ENCODE measurements at regions not wholly inside any gene's neighbourhood (a gene's known extent, or its start where the extent isn't known, plus 50 kb on each side); places are given as distances from the start of the nearest gene placed in this dataset. TPM values are rescaled to one million over a fixed set of nuclear protein-coding genes. Genes with fewer than 3 reads are reported as not detected.

- Histone ChIP-seq H3K27me3 (ENCODE audit: control insufficient read depth, insufficient read depth, low read length) (no peaks in the 10 kb centered on the region), H3K4me3 (ENCODE audit: low read depth, low read length) (no peak overlapping the region), H3K36me3 (ENCODE audit: control insufficient read depth, insufficient read depth, low read length) (no peaks in the 10 kb centered on the region)
- no peak for TF ChIP-seq CTCF (IDR thresholded peaks at IDR 0.05; ENCODE audit: insufficient read depth, low read depth, low read length)
- DNase-seq (ENCODE audit: low read depth), result no peak
- CTCF ChIA-PET, result interaction anchor here (0.8 kb wide), 1 partner anchor 9 kb away, joined by 4 read pairs; no protein-coding TSS in a partner anchor
- POLR2A ChIA-PET, result no interaction called here
These were observed 58.5 kb upstream of the GPR12 start for GRCh38 chr13:26819046-26819445.

- no peak for DNase-seq (ENCODE audit: low read depth)
- no peak overlapping the region for H3K4me3 ChIP-seq (ENCODE audit: low read depth, low read length)
- H3K36me3 ChIP-seq (ENCODE audit: control insufficient read depth, insufficient read depth, low read length), result no peaks in the 10 kb centered on the region
- ChIA-PET CTCF (no interaction called here), POLR2A (no interaction called here)
- H3K27me3 ChIP-seq (ENCODE audit: control insufficient read depth, insufficient read depth, low read length), result no peaks in the 10 kb centered on the region
- no peak for TF ChIP-seq CTCF (IDR thresholded peaks at IDR 0.05; ENCODE audit: insufficient read depth, low read depth, low read length)
These were observed 56.3 kb upstream of the GPR12 start for GRCh38 chr13:26816881-26817280.

- no peak for TF ChIP-seq CTCF (IDR thresholded peaks at IDR 0.05; ENCODE audit: insufficient read depth, low read depth, low read length)
- Histone ChIP-seq H3K36me3 (ENCODE audit: control insufficient read depth, insufficient read depth, low read length) (no peaks in the 10 kb centered on the region), H3K27me3 (ENCODE audit: control insufficient read depth, insufficient read depth, low read length) (no peaks in the 10 kb centered on the region), H3K4me3 (ENCODE audit: low read depth, low read length) (no peak overlapping the region)
- ChIA-PET CTCF (no interaction called here), POLR2A (no interaction called here)
- no peak for DNase-seq (ENCODE audit: low read depth)
These were observed 53.4 kb upstream of the GPR12 start for GRCh38 chr13:26813980-26814348.

GRCh38 chr13:26813321-26813979 is 52.9 kb upstream of the GPR12 start:
- POLR2A ChIA-PET, result no interaction called here
- Histone ChIP-seq H3K4me3 (ENCODE audit: low read depth, low read length) (no peak overlapping the region), H3K36me3 (ENCODE audit: control insufficient read depth, insufficient read depth, low read length) (no peaks in the 10 kb centered on the region), H3K27me3 (ENCODE audit: control insufficient read depth, insufficient read depth, low read length) (no peaks in the 10 kb centered on the region)
- no peak for DNase-seq (ENCODE audit: low read depth)
- no peak for TF ChIP-seq CTCF (IDR thresholded peaks at IDR 0.05; ENCODE audit: insufficient read depth, low read depth, low read length)
- CTCF ChIA-PET, result no interaction called here

DNA sequence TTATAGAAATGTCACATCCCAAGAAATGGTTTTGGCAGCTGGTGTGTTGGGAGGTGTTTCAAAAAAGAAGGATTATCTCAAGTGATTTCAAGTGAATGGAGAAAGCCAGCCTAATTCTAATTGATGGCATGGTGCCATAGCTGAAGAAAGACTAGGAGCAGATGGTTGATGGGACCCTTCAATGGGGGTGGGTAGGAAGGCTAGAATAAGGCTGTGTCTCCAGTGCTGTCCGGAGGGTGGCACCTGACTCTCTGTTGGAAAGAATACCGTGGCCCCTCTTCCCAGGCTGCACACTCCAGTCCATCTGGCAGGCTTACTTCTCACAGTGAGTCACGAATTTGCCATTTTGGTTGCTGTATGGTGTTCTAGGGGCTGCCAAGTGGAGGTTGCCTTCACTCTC is 51.0 kb upstream of the GPR12 start:
- Histone ChIP-seq H3K27me3 (ENCODE audit: control insufficient read depth, insufficient read depth, low read length) (no peaks in the 10 kb centered on the region), H3K36me3 (ENCODE audit: control insufficient read depth, insufficient read depth, low read length) (no peaks in the 10 kb centered on the region), H3K4me3 (ENCODE audit: low read depth, low read length) (no peak overlapping the region)
- ChIA-PET CTCF (interaction anchor here (1.5 kb wide), 1 partner anchor 25 kb away, joined by 3 read pairs; no protein-coding TSS in a partner anchor), POLR2A (no interaction called here)
- no peak for DNase-seq (ENCODE audit: low read depth)
- no peak for TF ChIP-seq CTCF (IDR thresholded peaks at IDR 0.05; ENCODE audit: insufficient read depth, low read depth, low read length)

Small RNA genes lying in the stretch of these regions (small RNA-seq; reads per million reads assigned to genes)
- gene RPS21P8 (ENCODE audit: insufficient read length, low read depth, low replicate concordance), result not detected
